AG09319 (cell line): ENCODE measurements at regions not wholly inside any gene's neighbourhood (a gene's known extent, or its start where the extent isn't known, plus 50 kb on each side); places are given as distances from the start of the nearest gene placed in this dataset.

ENCODE experiments used
- DNase-seq: peaks from one replicate; pipeline ENCODE4 v3.0.0-alpha.2; 2010; ENCODE audit warnings: low read depth; ENCODE audit errors: extremely low read depth
- TF ChIP-seq, protein P1 (sequence below): IDR thresholded peaks from 2 replicates; pipeline ENCODE4 v1.5.1; 2011; ENCODE audit warnings: low read depth, mild to moderate bottlenecking, inconsistent platforms, low read length, moderate library complexity

DNA sequence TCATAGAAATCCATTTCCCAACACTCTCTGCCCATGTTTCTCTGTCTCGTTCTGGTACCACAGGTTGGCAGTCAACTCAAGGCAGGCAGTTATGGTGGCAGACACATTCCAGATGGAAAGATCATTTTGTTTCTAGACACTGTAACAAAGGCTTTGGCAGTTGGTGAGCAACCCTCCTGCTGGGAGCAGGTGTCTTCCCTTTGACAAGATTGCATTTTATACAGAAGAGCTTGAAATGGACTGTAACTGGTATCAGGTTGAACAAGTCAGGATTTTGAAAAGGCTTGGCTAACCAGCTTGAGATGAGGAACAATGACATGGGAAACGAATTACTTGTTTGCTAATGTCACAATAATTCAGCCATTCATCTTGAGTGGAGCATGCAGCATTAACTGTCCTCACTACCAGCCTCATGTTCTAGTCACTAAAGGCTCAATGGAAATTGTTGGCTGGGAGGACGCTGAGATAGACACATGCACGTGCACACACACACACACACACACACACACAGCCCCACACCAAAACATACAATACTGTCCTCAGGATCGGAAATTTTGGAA is 170.0 kb downstream of the SEMA6D start:
- DNase-seq: no peak

DNA sequence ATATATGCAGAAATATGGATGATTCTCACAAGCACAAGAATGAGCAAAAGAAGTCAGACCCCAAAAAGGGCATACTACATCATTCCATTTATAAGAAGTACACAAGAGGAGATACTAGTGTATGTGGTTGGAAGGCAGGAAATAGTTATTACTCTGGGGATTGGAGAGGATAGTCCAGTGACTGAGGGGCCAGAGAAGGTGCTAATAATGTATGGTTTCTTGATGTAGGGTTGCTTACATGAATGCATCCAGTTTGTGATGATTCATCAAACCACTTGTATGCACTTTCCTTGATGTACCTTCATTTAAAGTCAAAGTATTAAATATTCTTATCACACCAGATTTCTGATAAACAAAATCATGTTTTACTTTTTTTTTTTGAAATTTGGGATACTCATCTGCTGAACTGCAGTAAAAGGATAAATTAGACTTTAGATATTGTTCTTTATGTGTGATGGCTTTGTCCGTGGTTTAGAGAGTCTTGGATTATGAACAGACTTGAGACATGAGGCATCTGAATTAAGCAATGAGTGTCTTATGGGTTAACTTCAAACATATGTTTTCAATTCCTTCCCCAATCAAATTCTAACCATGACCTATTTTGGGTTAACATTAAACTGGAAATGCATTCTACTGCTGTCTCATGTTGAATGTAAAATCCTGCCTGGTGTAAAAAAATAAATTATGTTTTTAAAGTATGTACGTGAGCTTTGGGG is 171.2 kb downstream of the SEMA6D start:
- TF ChIP-seq, protein P1, sequence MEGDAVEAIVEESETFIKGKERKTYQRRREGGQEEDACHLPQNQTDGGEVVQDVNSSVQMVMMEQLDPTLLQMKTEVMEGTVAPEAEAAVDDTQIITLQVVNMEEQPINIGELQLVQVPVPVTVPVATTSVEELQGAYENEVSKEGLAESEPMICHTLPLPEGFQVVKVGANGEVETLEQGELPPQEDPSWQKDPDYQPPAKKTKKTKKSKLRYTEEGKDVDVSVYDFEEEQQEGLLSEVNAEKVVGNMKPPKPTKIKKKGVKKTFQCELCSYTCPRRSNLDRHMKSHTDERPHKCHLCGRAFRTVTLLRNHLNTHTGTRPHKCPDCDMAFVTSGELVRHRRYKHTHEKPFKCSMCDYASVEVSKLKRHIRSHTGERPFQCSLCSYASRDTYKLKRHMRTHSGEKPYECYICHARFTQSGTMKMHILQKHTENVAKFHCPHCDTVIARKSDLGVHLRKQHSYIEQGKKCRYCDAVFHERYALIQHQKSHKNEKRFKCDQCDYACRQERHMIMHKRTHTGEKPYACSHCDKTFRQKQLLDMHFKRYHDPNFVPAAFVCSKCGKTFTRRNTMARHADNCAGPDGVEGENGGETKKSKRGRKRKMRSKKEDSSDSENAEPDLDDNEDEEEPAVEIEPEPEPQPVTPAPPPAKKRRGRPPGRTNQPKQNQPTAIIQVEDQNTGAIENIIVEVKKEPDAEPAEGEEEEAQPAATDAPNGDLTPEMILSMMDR: no peak
- DNase-seq: no peak

More for the DNA sequence above, 170.0 kb downstream of the SEMA6D start:
- TF ChIP-seq, protein P1: no peak

DNA sequence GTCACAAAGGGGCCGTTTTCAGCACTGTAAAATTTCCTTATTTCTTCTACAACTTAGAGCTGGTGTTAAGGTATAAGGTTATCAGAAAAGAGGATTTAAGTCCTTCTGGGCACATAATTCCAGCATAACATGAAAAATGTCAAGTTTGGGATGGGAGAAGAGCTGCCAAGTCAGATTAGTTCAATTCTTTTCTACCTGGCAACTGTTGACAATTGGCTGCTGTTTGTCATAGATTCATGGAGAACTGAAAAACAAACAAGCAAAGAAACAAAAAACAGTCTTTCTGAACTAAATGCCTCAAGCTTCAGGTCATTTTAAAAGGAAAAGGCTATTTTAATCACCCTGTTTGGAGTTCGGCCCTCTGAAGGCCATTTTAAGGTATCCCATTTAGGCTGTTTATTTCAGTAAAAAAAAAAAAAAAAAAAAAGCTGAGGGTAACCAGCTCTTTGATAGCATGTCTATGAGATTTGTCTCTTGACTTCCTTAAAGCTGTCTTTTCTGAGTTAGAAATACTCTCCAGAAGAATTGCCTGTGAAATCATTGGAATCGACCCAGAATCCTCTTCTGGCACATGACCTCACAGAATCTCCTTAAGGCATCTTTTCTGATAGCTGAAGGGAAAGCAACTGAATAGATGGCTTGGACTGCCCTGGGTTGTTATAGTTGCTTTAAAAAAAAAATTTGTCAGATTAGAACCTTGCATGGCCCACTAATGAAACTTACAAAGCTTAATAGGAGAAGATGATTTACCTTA is 173.3 kb downstream of the SEMA6D start:
- TF ChIP-seq, protein P1: no peak

DNA sequence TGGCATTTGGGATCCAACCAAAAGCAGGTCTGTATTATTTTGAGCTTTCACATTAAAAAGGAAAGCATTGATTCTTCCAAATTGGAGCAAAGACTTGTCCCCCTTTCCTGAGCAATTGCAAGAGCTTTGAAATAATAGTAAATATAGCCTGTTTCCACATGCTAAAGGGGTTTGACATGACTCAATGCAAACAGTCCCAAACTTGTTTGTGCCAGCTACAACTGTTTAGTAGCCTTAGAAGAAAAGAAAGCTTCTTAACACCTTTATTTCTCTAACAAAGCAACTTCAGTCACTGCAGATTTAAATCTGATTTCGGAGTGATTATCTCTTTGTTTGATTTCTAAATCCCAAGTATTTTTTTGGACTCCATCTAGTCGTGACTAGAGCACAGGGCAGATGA is 180.2 kb downstream of the SEMA6D start:
- DNase-seq: no peak
- TF ChIP-seq, protein P1: no peak

More for the DNA sequence above, 173.3 kb downstream of the SEMA6D start:
- DNase-seq: no peak

DNA sequence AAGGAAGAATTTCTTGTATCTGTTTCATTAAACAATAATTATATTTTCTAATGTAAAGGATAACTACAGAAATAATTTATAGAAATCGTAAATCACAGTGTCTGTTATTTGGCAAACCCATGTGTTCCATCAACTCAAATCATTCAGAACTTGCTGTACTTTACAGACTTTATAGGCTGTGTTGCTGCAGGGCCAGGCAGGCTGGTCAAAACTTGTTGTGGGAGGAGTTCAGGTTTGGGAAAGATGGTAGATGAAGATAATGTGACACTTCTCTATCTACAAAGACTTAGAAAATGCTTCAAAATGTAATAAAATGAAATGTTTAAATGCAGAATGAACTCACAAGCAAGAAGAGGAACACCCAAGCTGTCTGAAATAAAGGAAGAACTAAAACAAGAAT is 183.4 kb downstream of the SEMA6D start:
- DNase-seq: no peak
- TF ChIP-seq, protein P1: no peak

DNA sequence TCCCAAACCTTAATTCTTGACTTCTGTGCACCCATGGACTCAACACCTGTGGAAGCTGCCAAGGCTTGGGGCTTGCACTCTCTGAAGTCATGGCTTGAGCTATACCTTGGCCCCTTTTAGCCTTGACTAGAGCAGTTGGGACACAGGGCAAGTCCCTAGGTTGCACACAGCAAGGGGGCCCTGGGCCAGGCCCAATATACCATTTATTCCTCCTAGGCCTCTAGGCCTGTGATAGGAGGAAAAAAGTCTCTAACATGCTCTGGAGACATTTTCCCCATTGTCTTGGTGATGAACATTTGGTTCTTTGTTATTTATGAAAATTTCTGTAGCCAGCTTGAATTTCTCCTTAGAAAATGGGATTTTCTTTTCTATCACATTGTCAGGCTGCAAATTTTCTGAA is 186.1 kb downstream of the SEMA6D start:
- no peak for DNase-seq
- TF ChIP-seq, protein P1: no peak

DNA sequence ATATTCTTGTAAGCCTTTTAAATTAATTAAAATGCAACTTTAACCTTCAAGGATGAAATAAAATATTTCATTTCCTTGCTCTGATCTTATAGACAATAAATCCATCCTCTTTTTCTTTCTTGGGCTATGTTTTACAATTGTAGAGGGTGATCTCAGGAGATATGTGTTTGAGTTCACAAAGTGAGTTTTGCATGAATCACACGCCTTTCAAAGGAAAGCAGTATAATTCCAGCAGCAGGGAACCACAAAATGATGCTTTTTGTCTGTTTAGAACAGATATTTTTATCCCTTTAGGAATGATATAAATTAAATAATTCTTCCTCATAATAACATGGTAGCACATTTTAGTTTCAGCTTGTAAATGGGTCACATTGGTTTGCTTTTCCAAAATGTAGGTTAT is 191.2 kb downstream of the SEMA6D start:
- TF ChIP-seq, protein P1: no peak
- DNase-seq: no peak
